Heart right ventricle (tissue), 16 donors: ENCODE measurements at regions not wholly inside any gene's neighbourhood (a gene's known extent, or its start where the extent isn't known, plus 50 kb on each side); places are given as distances from the start of the nearest gene placed in this dataset.

Source experiments
- ATAC-seq, 8 donors: fragments of 200-7000 bp; cut with Tn5 transposase; one replicate each; pipeline ENCODE4 v1.9.1; 2020; ENCODE audit warnings: mild to moderate bottlenecking in 8 of 8, moderate library complexity in 8 of 8, moderate number of reproducible peaks in 1 of 8
- DNase-seq, 2 donors: peaks; one replicate each; pipeline ENCODE4 v3.0.0-alpha.2; 2020
- H3K27ac ChIP-seq, 10 donors: fragments of 200-600 bp; sonication (generic) in 2 of 10; one replicate each; pipeline versions ENCODE4 v1.5.0 to v1.8.0; 2020 to 2022; ENCODE audit warnings: mild to moderate bottlenecking in 3 of 10
- H3K27me3 ChIP-seq, 7 donors: fragments of 200-600 bp; one replicate each; pipeline ENCODE4 v1.8.0; 2021 to 2022; ENCODE audit warnings: mild to moderate bottlenecking in 2 of 7
- H3K36me3 ChIP-seq, 9 donors: fragments of 200-600 bp; sonication (generic) in 1 of 9; one replicate each; pipeline versions ENCODE4 v1.5.0 to v1.8.0; 2020 to 2022; ENCODE audit warnings: mild to moderate bottlenecking in 2 of 9
- H3K4me1 ChIP-seq, 9 donors: fragments of 200-600 bp; sonication (generic) in 1 of 9; one replicate each; pipeline versions ENCODE4 v1.5.0 to v1.8.0; 2020 to 2022; ENCODE audit warnings: mild to moderate bottlenecking in 4 of 9
- H3K4me3 ChIP-seq, 10 donors: fragments of 200-600 bp; sonication (generic) in 2 of 10; one replicate each; pipeline versions ENCODE4 v1.5.0 to v1.8.0; 2020 to 2022; ENCODE audit warnings: mild to moderate bottlenecking in 7 of 10, moderate library complexity in 2 of 10
- H3K9me3 ChIP-seq, 11 donors: fragments of 200-600 bp in 10 of 11; sonication (generic) in 2 of 11; one replicate each; pipeline versions ENCODE4 v1.5.0 to v1.8.0; 2013 to 2022; ENCODE audit warnings: mild to moderate bottlenecking in 2 of 11, control low read depth in 1 of 11, moderate library complexity in 1 of 11
- CTCF ChIP-seq, 9 donors: fragments of 200-600 bp; sonication (generic) in 2 of 9; IDR thresholded peaks; one replicate each; pipeline versions ENCODE4 v1.5.0 to v1.8.0; 2021 to 2022; ENCODE audit warnings: antibody characterized with exemption in 9 of 9, mild to moderate bottlenecking in 5 of 9, moderate library complexity in 1 of 9
- WGBS, 2 donors: extraction: QIAGEN DNeasy Blood & Tissue Kit; methylation state at CpG; one replicate each; pipeline ENCODE4 v1.1.7; 2013; ENCODE audit warnings: inconsistent platforms in 1 of 2; 5-methylcytosine and 5-hydroxymethylcytosine counted together
- intact Hi-C, 10 donors: fragments of 100-400 bp; cut with DNase I; formaldehyde crosslinking; loops; one replicate each; pipeline versions ENCODE4 v1.11.1 to v1.14.2; 2022
- donor health status: Arrhythmogenic right ventricular cardiomyopathy.
- donor health status: ischemic (EF 13 %, LVEDD 7.1; RV severe dilation, severe dysfunction).
- donor health status: healthy with polysubstance abuse.
- donor health status: DM: no; HTN: yes; CAD: no.
- donor health status: DM: no; HTN: no; CAD: no.
- donor health status: ischemic (EF 25% LVEDD 6.9; RV normal size, moderate dysfunction).
- donor health status: ischemic (EF 25% LVEDD 5.7; RV mildly dilated, moderate dysfunction).
- donor health status: healthy.
- donor health status: DM: yes; HTN: yes; CAD: no.
- donor health status: Ischemic cardiomyopathy.
- donor health status: ischemic (EF 35%, LVEDD 5.7; RV mildly dilated, moderate dysfunction).
- donor health status: nonischemic (EF 11% LVEDD 7.7; RV severe dilation, severe dysfunction).
- donor health status: DM: yes; HTN: yes; CAD: no.
- donor health status: PGD.
- donor health status: ischemic (EF 29% LVEDD 5.4; RV normal size, mild dysfunction).
- donor health status: nonischemic (EF 23%, LVEDD 6.1; RV moderate dilation, normal function).

GRCh38 chr11:26043665-26044064 lies 288.3 kb upstream of the ANO3 start:
- 83 to 84% methylated on average over 1 of the region's 1 CpG for WGBS, 2 donors
- Histone ChIP-seq H3K27ac (no peak overlapping the region), H3K27me3 (no peaks in the 10 kb centered on the region), H3K4me1 (peaks cover 0 to 12% (median 0%) of the 10 kb centered on the region in 9 donors), H3K9me3 (no peaks in the 10 kb centered on the region), H3K4me3 (no peak overlapping the region), H3K36me3 (no peaks in the 10 kb centered on the region)
- ATAC-seq (no peak), DNase-seq (no peak)
- intact Hi-C loops: no loop called here
- TF ChIP-seq CTCF (IDR thresholded peaks at IDR 0.05): no peak

- Histone ChIP-seq H3K27me3 (no peaks in the 10 kb centered on the region), H3K36me3 (no peaks in the 10 kb centered on the region), H3K27ac (no peak overlapping the region), H3K4me3 (no peak overlapping the region), H3K4me1 (peaks cover 0 to 19% (median 0%) of the 10 kb centered on the region in 9 donors), H3K9me3 (no peaks in the 10 kb centered on the region)
- no peak for DNase-seq
- WGBS, 2 donors: 71 to 82% methylated on average over 1 of the region's 1 CpG
- ATAC-seq: no peak
- intact Hi-C loops: no loop called here
- TF ChIP-seq CTCF (IDR thresholded peaks at IDR 0.05): no peak
Observed at GRCh38 chr11:26044389-26044788, 287.5 kb upstream of the ANO3 start.

- intact Hi-C loops: no loop called here
- ATAC-seq (peak in 3 of 8 donors; percentile 42 to 69 (median 68)), DNase-seq (no peak)
- Histone ChIP-seq H3K27ac (no peak overlapping the region), H3K9me3 (no peaks in the 10 kb centered on the region), H3K4me1 (peaks cover 0 to 19% (median 0%) of the 10 kb centered on the region in 9 donors), H3K4me3 (no peak overlapping the region), H3K27me3 (no peaks in the 10 kb centered on the region), H3K36me3 (no peaks in the 10 kb centered on the region)
- no peak for TF ChIP-seq CTCF (IDR thresholded peaks at IDR 0.05)
Observed at GRCh38 chr11:26045082-26045481, 286.8 kb upstream of the ANO3 start.

- peak; percentile 47 to 99 (median 88) for ATAC-seq
- intact Hi-C loops: no loop called here
- Histone ChIP-seq H3K36me3 (no peaks in the 10 kb centered on the region), H3K9me3 (no peaks in the 10 kb centered on the region), H3K4me3 (no peak overlapping the region), H3K27ac (peak overlapping the region in 8 of 10 donors; percentile 52 to 64 (median 54)), H3K27me3 (no peaks in the 10 kb centered on the region), H3K4me1 (peaks cover 0 to 19% (median 0%) of the 10 kb centered on the region in 9 donors)
- DNase-seq: peak in 1 of 2 donors; percentile 9
- TF ChIP-seq CTCF (IDR thresholded peaks at IDR 0.05): no peak
- WGBS, 2 donors: 42 to 44% methylated on average over 3 of the region's 3 CpGs
Observed at GRCh38 chr11:26048271-26048670, 283.7 kb upstream of the ANO3 start.
